Upper lobe of left lung (tissue), 6 donors: ENCODE measurements at regions not wholly inside any gene's neighbourhood (a gene's known extent, or its start where the extent isn't known, plus 50 kb on each side); places are given as distances from the start of the nearest gene placed in this dataset.

ENCODE experiments used
- ATAC-seq, 2 donors: fragments of 200-7000 bp; cut with Tn5 transposase; one replicate each; pipeline ENCODE4 v1.9.1; 2022; ENCODE audit warnings: mild to moderate bottlenecking in 2 of 2, moderate library complexity in 2 of 2; ENCODE audit not compliant: low FRiP score in 2 of 2
- DNase-seq, 2 donors: peaks; one replicate each; pipeline ENCODE4 v3.0.0-alpha.2; 2019 to 2020
- H3K27ac ChIP-seq, 4 donors: fragments of 200-600 bp; sonication (generic); one replicate each; pipeline ENCODE4 v1.5.1; 2016 to 2019
- H3K27me3 ChIP-seq, 4 donors: fragments of 200-600 bp; sonication (generic); one replicate each; pipeline ENCODE4 v1.5.1; 2017 to 2019
- H3K36me3 ChIP-seq, 4 donors: fragments of 200-600 bp; sonication (generic); one replicate each; pipeline ENCODE4 v1.5.1; 2016 to 2019
- H3K4me1 ChIP-seq, 4 donors: fragments of 200-600 bp; sonication (generic); one replicate each; pipeline ENCODE4 v1.5.1; 2018 to 2019
- H3K4me3 ChIP-seq, 4 donors: fragments of 200-600 bp; sonication (generic); one replicate each; pipeline ENCODE4 v1.5.1; 2017 to 2019; ENCODE audit warnings: mild to moderate bottlenecking in 2 of 4, moderate library complexity in 1 of 4
- H3K9me3 ChIP-seq, 4 donors: fragments of 200-600 bp; sonication (generic); one replicate each; pipeline ENCODE4 v1.5.1; 2018 to 2019
- CTCF ChIP-seq, 6 experiments: fragments of 450-650 bp in 4 of 6; fragments of 200-600 bp in 2 of 6; sonication (generic) in 2 of 6; IDR thresholded peaks; one replicate each; pipeline ENCODE4 v1.5.1; 2016 to 2019; ENCODE audit warnings: antibody characterized with exemption in 6 of 6
- EP300 ChIP-seq, 4 donors: sonication (generic); formaldehyde crosslinking; IDR thresholded peaks; one replicate each; pipeline ENCODE4 v1.5.1; 2017; ENCODE audit warnings: antibody characterized with exemption in 4 of 4, control low read depth in 2 of 4
- POLR2A ChIP-seq, 4 donors: fragments of 450-650 bp; IDR thresholded peaks; one replicate each; pipeline ENCODE4 v1.5.1; 2016 to 2017; ENCODE audit warnings: antibody characterized with exemption in 4 of 4, mild to moderate bottlenecking in 2 of 4
- POLR2AphosphoS5 ChIP-seq, 2 donors: sonication (generic); formaldehyde crosslinking; IDR thresholded peaks; one replicate each; pipeline ENCODE4 v1.5.1; 2017; ENCODE audit warnings: antibody characterized with exemption in 2 of 2
- WGBS, 2 donors: methylation state at CpG; one replicate each; pipeline ENCODE4 v1.1.5; 2017 to 2018; 5-methylcytosine and 5-hydroxymethylcytosine counted together
- donor health status: DM: no; HTN: no; CAD: no; lungs with moderate emphysema.
- donor health status: DM: no; HTN: yes; CAD: no; lungs with severe emphysema.

- no peak for ATAC-seq
- WGBS, 2 donors = 84 to 88% methylated on average over 7 of the region's 7 CpGs
- Histone ChIP-seq H3K27me3 (no peaks in the 10 kb centered on the region), H3K4me3 (no peak overlapping the region), H3K9me3 (no peaks in the 10 kb centered on the region), H3K27ac (peak overlapping the region in 1 of 4 donors; percentile 6), H3K36me3 (no peaks in the 10 kb centered on the region), H3K4me1 (peaks cover 14 to 21% (median 15%) of the 10 kb centered on the region in 4 donors)
- DNase-seq = no peak
- no peak for TF ChIP-seq CTCF (IDR thresholded peaks at IDR 0.05)
- no peak for TF ChIP-seq POLR2AphosphoS5 (IDR thresholded peaks at IDR 0.05)
- TF ChIP-seq POLR2A (IDR thresholded peaks at IDR 0.05) = no peak
- TF ChIP-seq EP300 (IDR thresholded peaks at IDR 0.05) = no peak
Measured at GRCh38 chr3:30354972-30355371, 251.4 kb upstream of the TGFBR2 start.

DNA sequence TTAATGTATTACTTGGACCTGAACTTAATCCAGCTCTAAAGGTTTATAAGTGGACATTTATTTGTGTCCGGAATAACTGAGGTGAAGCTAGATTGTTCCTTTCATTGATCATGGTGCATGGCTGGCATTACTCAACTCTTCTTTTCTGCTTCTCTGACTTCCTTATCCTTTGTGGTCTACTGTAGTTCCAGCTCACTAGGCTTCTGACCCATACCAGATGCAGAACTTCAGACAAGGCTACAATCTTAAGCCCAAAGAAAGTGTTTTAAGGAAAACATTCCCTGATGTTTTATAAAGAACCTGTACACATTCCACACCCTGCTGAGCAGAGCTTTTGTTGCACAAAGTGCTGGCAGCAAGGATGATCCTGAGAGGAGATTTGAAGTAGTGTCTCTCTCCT lies 250.8 kb upstream of the TGFBR2 start:
- no peak overlapping the region for H3K27ac ChIP-seq
- TF ChIP-seq POLR2A (IDR thresholded peaks at IDR 0.05) (no peak), CTCF (IDR thresholded peaks at IDR 0.05) (no peak), EP300 (IDR thresholded peaks at IDR 0.05) (no peak), POLR2AphosphoS5 (IDR thresholded peaks at IDR 0.05) (no peak)
- ATAC-seq (peak in 1 of 2 donors; percentile 41), DNase-seq (no peak)
- H3K36me3 ChIP-seq = no peaks in the 10 kb centered on the region
- WGBS, 2 donors = 81 to 89% methylated on average over 1 of the region's 1 CpG
- no peaks in the 10 kb centered on the region for H3K9me3 ChIP-seq
- H3K27me3 ChIP-seq = no peaks in the 10 kb centered on the region
- H3K4me3 ChIP-seq = no peak overlapping the region
- H3K4me1 ChIP-seq = peaks cover 8 to 21% (median 11%) of the 10 kb centered on the region in 4 donors

DNA sequence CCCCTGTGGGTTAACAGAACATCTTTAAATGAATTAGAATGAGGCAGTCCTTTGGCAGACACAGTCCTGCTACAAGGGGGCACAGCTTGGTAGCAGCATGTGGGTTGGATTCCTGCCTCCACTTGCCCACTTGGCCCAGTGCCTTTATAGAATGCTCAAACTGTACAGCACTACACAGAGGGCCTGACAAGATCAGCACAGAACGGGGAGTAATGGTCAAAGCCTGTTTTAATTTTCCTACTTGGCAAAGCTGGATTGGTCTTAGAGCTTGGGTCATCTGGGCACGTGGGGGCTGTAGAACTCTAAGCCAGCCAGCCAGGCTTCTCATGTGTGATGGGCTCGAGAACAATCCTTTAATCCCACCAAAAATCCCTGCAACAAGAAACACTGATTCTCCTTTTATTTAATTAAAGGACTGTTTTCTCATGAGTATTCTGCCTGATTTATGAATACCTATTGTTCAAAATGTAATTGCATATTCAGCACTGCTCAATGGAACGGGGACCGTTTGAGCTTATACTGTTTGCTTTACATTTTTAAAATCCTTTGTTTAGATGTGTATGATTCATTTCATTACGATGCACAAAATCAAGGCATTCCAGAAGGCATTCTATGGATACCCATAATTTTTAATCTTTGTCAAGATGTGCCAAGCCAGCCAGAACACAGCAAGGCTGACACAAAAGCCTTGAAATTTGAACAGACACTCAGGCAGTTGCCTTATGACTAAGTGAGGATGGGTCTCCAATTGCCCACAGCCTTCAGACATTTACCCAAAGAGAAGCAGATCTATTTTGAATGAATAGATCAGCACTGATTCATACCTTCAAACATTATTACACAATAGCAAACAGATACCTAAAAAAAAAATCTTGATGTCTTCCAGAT lies 249.3 kb upstream of the TGFBR2 start:
- no peak overlapping the region for H3K4me3 ChIP-seq
- no peak for TF ChIP-seq CTCF (IDR thresholded peaks at IDR 0.05)
- TF ChIP-seq EP300 (IDR thresholded peaks at IDR 0.05) = no peak
- no peak for TF ChIP-seq POLR2AphosphoS5 (IDR thresholded peaks at IDR 0.05)
- no peak for TF ChIP-seq POLR2A (IDR thresholded peaks at IDR 0.05)
- no peaks in the 10 kb centered on the region for H3K36me3 ChIP-seq
- ATAC-seq (no peak), DNase-seq (no peak)
- no peaks in the 10 kb centered on the region for H3K27me3 ChIP-seq
- WGBS, 2 donors = 83 to 91% methylated on average over 6 of the region's 6 CpGs
- H3K4me1 ChIP-seq = peaks cover 8 to 21% (median 11%) of the 10 kb centered on the region in 4 donors
- no peak overlapping the region for H3K27ac ChIP-seq
- no peaks in the 10 kb centered on the region for H3K9me3 ChIP-seq

GRCh38 chr3:30357897-30358296 lies 248.5 kb upstream of the TGFBR2 start:
- peaks cover 8 to 21% (median 11%) of the 10 kb centered on the region in 4 donors for H3K4me1 ChIP-seq
- TF ChIP-seq POLR2AphosphoS5 (IDR thresholded peaks at IDR 0.05) (no peak), CTCF (IDR thresholded peaks at IDR 0.05) (no peak), POLR2A (IDR thresholded peaks at IDR 0.05) (no peak)
- no peaks in the 10 kb centered on the region for H3K27me3 ChIP-seq
- H3K36me3 ChIP-seq = no peaks in the 10 kb centered on the region
- no peak overlapping the region for H3K4me3 ChIP-seq
- H3K9me3 ChIP-seq = no peaks in the 10 kb centered on the region
- ATAC-seq (no peak), DNase-seq (no peak)
- H3K27ac ChIP-seq = no peak overlapping the region
- WGBS, 2 donors = 78 to 83% methylated on average over 2 of the region's 2 CpGs

DNA sequence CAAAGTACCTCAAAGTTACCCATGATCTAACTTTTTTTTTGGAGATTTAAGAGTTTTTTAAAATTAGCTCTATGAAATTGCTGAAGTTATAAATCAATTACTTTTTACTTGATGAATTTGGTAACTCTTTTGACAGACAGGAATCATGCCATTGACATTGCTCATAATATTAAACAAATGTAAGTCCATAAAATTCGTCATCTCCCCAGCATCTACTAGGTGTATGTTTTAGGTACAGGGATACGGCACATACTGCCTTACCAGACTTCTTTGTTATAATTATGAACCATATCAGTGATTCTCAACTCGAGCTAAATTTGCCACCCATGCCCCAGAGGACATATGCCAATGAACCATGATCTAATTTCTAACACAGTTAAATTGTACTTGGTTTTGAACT lies 247.5 kb upstream of the TGFBR2 start:
- WGBS, 2 donors = 77 to 98% methylated on average over 3 of the region's 3 CpGs

More for the DNA sequence above, 247.5 kb upstream of the TGFBR2 start:
- Histone ChIP-seq H3K9me3 (no peaks in the 10 kb centered on the region), H3K4me1 (peaks cover 8 to 21% (median 11%) of the 10 kb centered on the region in 4 donors), H3K27ac (no peak overlapping the region), H3K36me3 (no peaks in the 10 kb centered on the region), H3K27me3 (no peaks in the 10 kb centered on the region), H3K4me3 (no peak overlapping the region)
- DNase-seq = no peak
- ATAC-seq = no peak
- TF ChIP-seq EP300 (IDR thresholded peaks at IDR 0.05) = no peak
